HL-60 (cell line): ENCODE measurements at regions not wholly inside any gene's neighbourhood (a gene's known extent, or its start where the extent isn't known, plus 50 kb on each side); places are given as distances from the start of the nearest gene placed in this dataset.

Source experiments
- DNase-seq, 2 experiments: peaks; one replicate each; pipeline ENCODE4 v3.0.0-alpha.2; 2010 to 2020; ENCODE audit warnings: low read depth in 1 of 2, low spot score in 1 of 2
- H3K27ac ChIP-seq: fragments of 250-450 bp; sonication (Bioruptor Pico); replicated peaks from 2 replicates; pipeline ENCODE4 v1.5.1; 2020; ENCODE audit warnings: mild to moderate bottlenecking, moderate library complexity
- H3K27me3 ChIP-seq: fragments of 250-450 bp; sonication (Bioruptor Pico); 2 replicates; pipeline ENCODE4 v1.5.1; 2021; ENCODE audit warnings: mild to moderate bottlenecking, moderate library complexity; ENCODE audit not compliant: insufficient read depth, poor library complexity, severe bottlenecking
- H3K4me3 ChIP-seq: replicated peaks from 2 replicates; pipeline ENCODE4 v1.5.1; 2011; ENCODE audit warnings: mild to moderate bottlenecking, control low read depth, low read length; ENCODE audit not compliant: insufficient read depth
- CTCF ChIP-seq: IDR thresholded peaks from one replicate; pipeline ENCODE4 v1.5.1; 2011; ENCODE audit warnings: low read length, control low read depth, inconsistent platforms; ENCODE audit not compliant: insufficient read depth
- GABPA ChIP-seq: IDR thresholded peaks from 2 replicates; pipeline ENCODE4 v1.6.1; 2012; ENCODE audit warnings: low read depth
- POLR2AphosphoS5 ChIP-seq: IDR thresholded peaks from 2 replicates; pipeline ENCODE4 v1.6.1; 2012; ENCODE audit warnings: low read depth
- REST ChIP-seq: IDR thresholded peaks from 2 replicates; pipeline ENCODE4 v1.6.1; 2012; ENCODE audit warnings: low read depth; ENCODE audit not compliant: insufficient replicate concordance
- SPI1 ChIP-seq: IDR thresholded peaks from 2 replicates; pipeline ENCODE4 v1.6.1; 2012; ENCODE audit warnings: low read depth, mild to moderate bottlenecking, borderline replicate concordance

GRCh38 chr5:148708854-148709253, 54.5 kb upstream of the HTR4 start:
- Histone ChIP-seq H3K4me3 (no peak overlapping the region), H3K27me3 (peaks cover 4% of the 10 kb centered on the region), H3K27ac (no peak overlapping the region)
- TF ChIP-seq POLR2AphosphoS5 = no peak
- TF ChIP-seq REST = no peak
- TF ChIP-seq CTCF = no peak
- no peak for TF ChIP-seq SPI1
- no peak for TF ChIP-seq GABPA
- DNase-seq = no peak

- Histone ChIP-seq H3K4me3 (no peak overlapping the region), H3K27ac (no peak overlapping the region), H3K27me3 (peaks cover 4% of the 10 kb centered on the region)
- DNase-seq = no peak
- TF ChIP-seq REST = no peak
- TF ChIP-seq CTCF = no peak
Observed at GRCh38 chr5:148711961-148712360, 57.6 kb upstream of the HTR4 start.

GRCh38 chr5:148713735-148714508, 59.6 kb upstream of the HTR4 start:
- DNase-seq = no peak
- H3K27me3 ChIP-seq = no peaks in the 10 kb centered on the region
- TF ChIP-seq SPI1 = no peak
- TF ChIP-seq CTCF = no peak
- TF ChIP-seq REST = no peak
- TF ChIP-seq POLR2AphosphoS5 = no peak
- no peak for TF ChIP-seq GABPA
- no peak overlapping the region for H3K4me3 ChIP-seq
- H3K27ac ChIP-seq = no peak overlapping the region
